ENCODE measurements at regions not wholly inside any gene's neighbourhood (a gene's known extent, or its start where the extent isn't known, plus 50 kb on each side); places are given as distances from the start of the nearest gene placed in this dataset.

- H3K27me3 ChIP-seq = no peaks in the 10 kb centered on the region
- intact Hi-C loops (cut with DNase I; ENCODE audit: low total_unique reads) = no loop called here
- no peak overlapping the region for H3K4me3 ChIP-seq
- no peaks in the 10 kb centered on the region for H3K4me1 ChIP-seq
- DNase-seq = no peak
- H3K27ac ChIP-seq = no peak overlapping the region
- H3K9me3 ChIP-seq = no peaks in the 10 kb centered on the region
- TF ChIP-seq POLR2A (IDR thresholded peaks at IDR 0.05) = no peak
- TF ChIP-seq, protein P1, sequence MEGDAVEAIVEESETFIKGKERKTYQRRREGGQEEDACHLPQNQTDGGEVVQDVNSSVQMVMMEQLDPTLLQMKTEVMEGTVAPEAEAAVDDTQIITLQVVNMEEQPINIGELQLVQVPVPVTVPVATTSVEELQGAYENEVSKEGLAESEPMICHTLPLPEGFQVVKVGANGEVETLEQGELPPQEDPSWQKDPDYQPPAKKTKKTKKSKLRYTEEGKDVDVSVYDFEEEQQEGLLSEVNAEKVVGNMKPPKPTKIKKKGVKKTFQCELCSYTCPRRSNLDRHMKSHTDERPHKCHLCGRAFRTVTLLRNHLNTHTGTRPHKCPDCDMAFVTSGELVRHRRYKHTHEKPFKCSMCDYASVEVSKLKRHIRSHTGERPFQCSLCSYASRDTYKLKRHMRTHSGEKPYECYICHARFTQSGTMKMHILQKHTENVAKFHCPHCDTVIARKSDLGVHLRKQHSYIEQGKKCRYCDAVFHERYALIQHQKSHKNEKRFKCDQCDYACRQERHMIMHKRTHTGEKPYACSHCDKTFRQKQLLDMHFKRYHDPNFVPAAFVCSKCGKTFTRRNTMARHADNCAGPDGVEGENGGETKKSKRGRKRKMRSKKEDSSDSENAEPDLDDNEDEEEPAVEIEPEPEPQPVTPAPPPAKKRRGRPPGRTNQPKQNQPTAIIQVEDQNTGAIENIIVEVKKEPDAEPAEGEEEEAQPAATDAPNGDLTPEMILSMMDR (IDR thresholded peaks at IDR 0.05) = no peak
- no peaks in the 10 kb centered on the region for H3K36me3 ChIP-seq
These were observed 274.2 kb upstream of the DAB2 start for GRCh38 chr5:39698838-39699560.

DNA sequence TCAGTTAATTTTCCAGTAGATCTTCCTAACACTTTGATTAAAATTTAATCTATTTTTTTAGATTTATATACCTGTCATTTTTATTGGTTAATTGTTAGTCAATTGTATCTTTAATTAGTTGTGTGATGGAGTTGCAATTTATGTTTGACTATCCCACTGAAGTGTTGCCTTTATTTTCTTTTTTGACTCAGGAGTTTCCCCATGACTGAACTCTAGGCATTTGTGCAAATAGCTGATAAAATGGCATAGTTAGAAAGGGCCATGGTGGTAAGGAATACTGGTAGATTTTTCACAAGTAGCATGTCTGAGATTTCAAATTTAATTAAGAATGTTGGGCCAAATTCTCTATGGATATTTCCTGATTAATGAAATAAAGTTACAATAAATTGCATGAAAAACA, 273.1 kb upstream of the DAB2 start:
- Histone ChIP-seq H3K36me3 (no peaks in the 10 kb centered on the region), H3K27me3 (no peaks in the 10 kb centered on the region), H3K4me1 (no peaks in the 10 kb centered on the region), H3K9me3 (no peaks in the 10 kb centered on the region), H3K4me3 (no peak overlapping the region), H3K27ac (no peak overlapping the region)
- TF ChIP-seq POLR2A (IDR thresholded peaks at IDR 0.05) = no peak
- TF ChIP-seq, protein P1 (IDR thresholded peaks at IDR 0.05) = no peak
- DNase-seq = no peak
- intact Hi-C loops (cut with DNase I; ENCODE audit: low total_unique reads) = no loop called here

DNA sequence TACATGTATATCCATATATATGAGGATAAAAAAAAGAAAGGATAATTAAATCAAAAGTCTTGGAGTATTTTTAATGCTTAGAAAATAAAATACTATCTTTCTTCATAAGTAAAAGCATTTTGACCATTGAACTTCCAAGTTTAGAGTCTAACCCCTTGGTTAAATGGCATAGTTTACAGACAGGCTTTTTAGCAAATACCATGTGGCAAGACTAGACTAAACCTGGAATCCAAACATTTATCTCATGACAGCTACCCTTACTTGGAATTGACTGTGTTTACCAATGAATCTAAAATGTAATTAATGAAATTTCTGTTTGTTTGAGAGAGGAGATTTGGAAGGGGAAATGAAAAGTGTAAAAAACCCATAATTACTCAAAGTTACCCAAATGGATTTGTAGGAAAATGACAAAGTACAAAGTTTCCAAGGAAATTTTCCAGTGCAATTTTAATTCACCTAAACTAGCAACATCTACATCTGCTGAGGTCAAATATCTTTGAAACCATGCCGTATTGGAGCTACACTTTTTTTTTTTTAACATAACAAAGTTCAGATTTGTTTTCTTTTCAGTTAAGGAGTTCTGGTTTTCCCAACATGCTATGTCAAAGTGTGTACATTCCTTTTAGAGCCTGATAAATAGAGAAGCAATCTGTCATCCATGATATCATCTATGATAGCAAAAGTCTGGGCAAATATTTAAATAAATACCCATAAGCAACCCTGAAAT, 272.1 kb upstream of the DAB2 start:
- Histone ChIP-seq H3K4me1 (no peaks in the 10 kb centered on the region), H3K36me3 (no peaks in the 10 kb centered on the region), H3K4me3 (no peak overlapping the region), H3K9me3 (no peaks in the 10 kb centered on the region), H3K27ac (no peak overlapping the region), H3K27me3 (no peaks in the 10 kb centered on the region)
- intact Hi-C loops (cut with DNase I; ENCODE audit: low total_unique reads) = no loop called here
- TF ChIP-seq, protein P1 (IDR thresholded peaks at IDR 0.05) = no peak
- no peak for TF ChIP-seq POLR2A (IDR thresholded peaks at IDR 0.05)
- no peak for DNase-seq

- TF ChIP-seq POLR2A (IDR thresholded peaks at IDR 0.05) = no peak
- TF ChIP-seq, protein P1 (IDR thresholded peaks at IDR 0.05) = no peak
- no peaks in the 10 kb centered on the region for H3K27me3 ChIP-seq
- DNase-seq = no peak
- H3K27ac ChIP-seq = no peak overlapping the region
- no peaks in the 10 kb centered on the region for H3K4me1 ChIP-seq
- H3K4me3 ChIP-seq = no peak overlapping the region
- H3K9me3 ChIP-seq = no peaks in the 10 kb centered on the region
- intact Hi-C loops (cut with DNase I; ENCODE audit: low total_unique reads) = no loop called here
- no peaks in the 10 kb centered on the region for H3K36me3 ChIP-seq
These were observed 267.2 kb upstream of the DAB2 start for GRCh38 chr5:39691993-39692392.

GRCh38 chr5:39691136-39691535, 266.4 kb upstream of the DAB2 start:
- no peak overlapping the region for H3K4me3 ChIP-seq
- H3K9me3 ChIP-seq = no peaks in the 10 kb centered on the region
- intact Hi-C loops (cut with DNase I; ENCODE audit: low total_unique reads) = no loop called here
- H3K4me1 ChIP-seq = no peaks in the 10 kb centered on the region
- H3K27ac ChIP-seq = no peak overlapping the region
- no peaks in the 10 kb centered on the region for H3K36me3 ChIP-seq
- TF ChIP-seq, protein P1 (IDR thresholded peaks at IDR 0.05) = no peak
- TF ChIP-seq POLR2A (IDR thresholded peaks at IDR 0.05) = no peak
- no peak for DNase-seq
- H3K27me3 ChIP-seq = no peaks in the 10 kb centered on the region

Data from uterus (tissue), 3 donors.